ENCODE measurements at regions not wholly inside any gene's neighbourhood (a gene's known extent, or its start where the extent isn't known, plus 50 kb on each side); places are given as distances from the start of the nearest gene placed in this dataset.

GRCh38 chr16:26317885-26318284 lies 626.1 kb downstream of the HS3ST4 start:
- H3K4me3 ChIP-seq (ENCODE audit: low read depth, low read length): no peak overlapping the region
- TF ChIP-seq CTCF (conservative IDR thresholded peaks at IDR 0.05; ENCODE audit: low read depth, low read length): no peak
- no peak for DNase-seq (ENCODE audit: low read depth)

GRCh38 chr16:26330654-26331053 lies 638.9 kb downstream of the HS3ST4 start:
- TF ChIP-seq CTCF (conservative IDR thresholded peaks at IDR 0.05; ENCODE audit: low read depth, low read length): no peak
- DNase-seq (ENCODE audit: low read depth): no peak
- H3K4me3 ChIP-seq (ENCODE audit: low read depth, low read length): no peak overlapping the region

GRCh38 chr16:26334218-26335111 lies 642.7 kb downstream of the HS3ST4 start:
- H3K4me3 ChIP-seq (ENCODE audit: low read depth, low read length): no peak overlapping the region
- no peak for TF ChIP-seq CTCF (conservative IDR thresholded peaks at IDR 0.05; ENCODE audit: low read depth, low read length)
- no peak for DNase-seq (ENCODE audit: low read depth)

- TF ChIP-seq CTCF (conservative IDR thresholded peaks at IDR 0.05; ENCODE audit: low read depth, low read length): no peak
- no peak for DNase-seq (ENCODE audit: low read depth)
- H3K4me3 ChIP-seq (ENCODE audit: low read depth, low read length): no peak overlapping the region
Observed at GRCh38 chr16:26335236-26335853, 643.6 kb downstream of the HS3ST4 start.

- no peak for DNase-seq (ENCODE audit: low read depth)
- no peak for TF ChIP-seq CTCF (conservative IDR thresholded peaks at IDR 0.05; ENCODE audit: low read depth, low read length)
- H3K4me3 ChIP-seq (ENCODE audit: low read depth, low read length): no peak overlapping the region
Observed at GRCh38 chr16:26342621-26343020, 650.9 kb downstream of the HS3ST4 start.

- no peak for DNase-seq (ENCODE audit: low read depth)
- no peak for TF ChIP-seq CTCF (conservative IDR thresholded peaks at IDR 0.05; ENCODE audit: low read depth, low read length)
- no peak overlapping the region for H3K4me3 ChIP-seq (ENCODE audit: low read depth, low read length)
Observed at GRCh38 chr16:26344240-26344776, 652.5 kb downstream of the HS3ST4 start.
